Right atrium auricular region (tissue), 2 donors: ENCODE measurements at regions not wholly inside any gene's neighbourhood (a gene's known extent, or its start where the extent isn't known, plus 50 kb on each side); places are given as distances from the start of the nearest gene placed in this dataset.

Experiments used
- DNase-seq: peaks from one replicate; pipeline ENCODE4 v3.0.0-alpha.2; 2019; ENCODE audit warnings: low spot score
- H3K27ac ChIP-seq, 2 donors: fragments of 200-600 bp; sonication (generic); 1 replicate in 1 of 2; 2 replicates in 1 of 2; pipeline ENCODE4 v1.5.1; 2016 to 2019
- H3K27me3 ChIP-seq, 2 donors: fragments of 200-600 bp; sonication (generic); one replicate each; pipeline versions ENCODE4 v1.5.1 to v1.6.0; 2017 to 2019
- H3K36me3 ChIP-seq: fragments of 200-600 bp; sonication (generic); one replicate; pipeline ENCODE4 v1.5.1; 2016
- H3K4me1 ChIP-seq, 2 donors: fragments of 200-600 bp; sonication (generic); one replicate each; pipeline versions ENCODE4 v1.5.1 to v1.6.0; 2017 to 2019
- H3K4me3 ChIP-seq, 2 donors: fragments of 200-600 bp; sonication (generic); 1 replicate in 1 of 2; 2 replicates in 1 of 2; pipeline ENCODE4 v1.5.1; 2017 to 2019; ENCODE audit warnings: mild to moderate bottlenecking in 1 of 2, moderate library complexity in 1 of 2
- H3K9me3 ChIP-seq, 2 donors: fragments of 200-600 bp; sonication (generic); one replicate each; pipeline ENCODE4 v1.5.1; 2019
- TF ChIP-seq, protein P1 (sequence below), 2 donors: fragments of 200-600 bp; sonication (generic); IDR thresholded peaks; one replicate each; pipeline ENCODE4 v1.5.1; 2019; ENCODE audit warnings: antibody characterized with exemption in 2 of 2

DNA sequence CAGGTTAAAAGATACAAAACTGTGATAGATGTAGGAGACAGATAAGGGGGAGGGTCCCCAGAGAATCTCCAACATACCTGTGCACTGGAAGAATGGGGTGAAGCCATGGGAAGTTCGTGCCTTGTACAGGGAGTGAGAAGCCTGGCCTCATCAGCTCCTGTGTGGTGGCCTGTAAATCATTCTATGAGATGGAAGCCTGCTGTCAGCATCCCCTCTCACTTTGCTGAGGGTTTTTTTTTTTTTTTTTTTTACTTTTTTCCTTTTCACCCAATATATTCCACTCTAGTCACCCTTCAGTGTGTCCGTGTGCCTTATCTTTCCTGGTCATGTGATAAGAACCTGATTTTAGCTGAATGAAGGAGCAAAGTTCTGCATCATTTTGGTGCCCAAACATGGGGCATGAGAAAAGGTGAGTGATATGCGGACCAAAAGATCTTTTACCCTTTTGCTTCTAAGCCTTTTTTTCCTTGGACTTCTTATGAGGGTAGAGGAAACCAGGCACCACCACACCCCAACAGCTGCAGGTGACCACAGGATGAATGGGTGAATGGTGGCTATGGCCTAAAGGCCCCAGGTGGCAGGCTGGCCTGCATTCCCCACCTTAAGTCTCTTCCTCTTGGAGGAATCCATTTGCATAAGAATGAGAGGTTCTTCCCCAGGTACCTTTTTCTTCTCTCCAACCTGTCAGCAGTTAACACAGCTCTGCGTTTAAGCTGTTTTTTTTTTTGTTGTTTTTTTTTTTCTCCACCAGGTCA is 1345.0 kb downstream of the NSUN3 start:
- TF ChIP-seq, protein P1, sequence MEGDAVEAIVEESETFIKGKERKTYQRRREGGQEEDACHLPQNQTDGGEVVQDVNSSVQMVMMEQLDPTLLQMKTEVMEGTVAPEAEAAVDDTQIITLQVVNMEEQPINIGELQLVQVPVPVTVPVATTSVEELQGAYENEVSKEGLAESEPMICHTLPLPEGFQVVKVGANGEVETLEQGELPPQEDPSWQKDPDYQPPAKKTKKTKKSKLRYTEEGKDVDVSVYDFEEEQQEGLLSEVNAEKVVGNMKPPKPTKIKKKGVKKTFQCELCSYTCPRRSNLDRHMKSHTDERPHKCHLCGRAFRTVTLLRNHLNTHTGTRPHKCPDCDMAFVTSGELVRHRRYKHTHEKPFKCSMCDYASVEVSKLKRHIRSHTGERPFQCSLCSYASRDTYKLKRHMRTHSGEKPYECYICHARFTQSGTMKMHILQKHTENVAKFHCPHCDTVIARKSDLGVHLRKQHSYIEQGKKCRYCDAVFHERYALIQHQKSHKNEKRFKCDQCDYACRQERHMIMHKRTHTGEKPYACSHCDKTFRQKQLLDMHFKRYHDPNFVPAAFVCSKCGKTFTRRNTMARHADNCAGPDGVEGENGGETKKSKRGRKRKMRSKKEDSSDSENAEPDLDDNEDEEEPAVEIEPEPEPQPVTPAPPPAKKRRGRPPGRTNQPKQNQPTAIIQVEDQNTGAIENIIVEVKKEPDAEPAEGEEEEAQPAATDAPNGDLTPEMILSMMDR (IDR thresholded peaks at IDR 0.05) = no peak
- Histone ChIP-seq H3K9me3 (no peaks in the 10 kb centered on the region), H3K27me3 (no peaks in the 10 kb centered on the region), H3K4me1 (no peaks in the 10 kb centered on the region), H3K4me3 (no peak overlapping the region), H3K36me3 (no peaks in the 10 kb centered on the region), H3K27ac (no peak overlapping the region)
- no peak for DNase-seq

DNA sequence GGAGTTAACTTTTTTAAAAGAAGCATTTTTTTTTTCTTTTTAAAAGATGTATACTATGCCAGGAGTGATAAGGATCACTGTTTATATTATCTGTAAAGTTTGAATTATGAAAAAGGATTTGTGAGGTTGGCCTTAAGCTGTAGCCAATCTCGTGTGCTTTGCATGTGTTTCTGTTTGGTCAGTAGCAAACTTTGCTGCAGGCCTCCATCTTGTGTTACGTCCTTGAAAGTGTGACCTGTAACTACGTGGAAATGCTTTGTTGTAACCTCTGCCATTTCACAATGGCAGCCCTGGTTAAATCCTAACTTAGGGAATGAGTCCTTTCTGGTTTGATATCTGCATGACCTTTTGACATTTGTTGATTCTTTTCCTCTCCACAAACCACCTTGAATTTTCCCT is 1345.6 kb downstream of the NSUN3 start:
- Histone ChIP-seq H3K36me3 (no peaks in the 10 kb centered on the region), H3K27ac (no peak overlapping the region), H3K27me3 (no peaks in the 10 kb centered on the region), H3K9me3 (no peaks in the 10 kb centered on the region), H3K4me3 (no peak overlapping the region), H3K4me1 (no peaks in the 10 kb centered on the region)
- TF ChIP-seq, protein P1 (IDR thresholded peaks at IDR 0.05) = no peak
- DNase-seq = no peak

DNA sequence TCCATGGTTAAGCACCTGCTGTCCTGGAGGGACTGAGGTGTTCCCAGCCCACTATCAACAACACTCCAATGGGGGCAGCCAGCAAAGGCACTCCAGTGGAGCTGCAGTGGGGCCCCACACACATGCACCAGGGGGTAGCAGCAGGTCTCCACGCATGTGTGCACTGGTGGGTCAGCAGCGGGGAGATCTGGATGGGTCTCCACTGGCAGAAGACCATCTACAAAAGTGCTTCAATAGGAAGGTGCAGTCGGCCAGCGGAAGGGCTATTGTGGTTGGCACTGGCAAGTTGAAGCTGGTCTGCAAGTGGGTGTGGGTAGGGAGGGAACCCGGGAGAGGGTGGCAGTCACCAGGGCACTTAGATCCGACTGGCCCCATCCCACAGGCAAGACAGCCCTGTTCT is 1355.4 kb downstream of the NSUN3 start:
- DNase-seq = no peak
- Histone ChIP-seq H3K4me3 (no peak overlapping the region), H3K27ac (no peak overlapping the region), H3K4me1 (no peaks in the 10 kb centered on the region), H3K36me3 (no peaks in the 10 kb centered on the region), H3K27me3 (no peaks in the 10 kb centered on the region), H3K9me3 (no peaks in the 10 kb centered on the region)
- TF ChIP-seq, protein P1 (IDR thresholded peaks at IDR 0.05) = no peak

DNA sequence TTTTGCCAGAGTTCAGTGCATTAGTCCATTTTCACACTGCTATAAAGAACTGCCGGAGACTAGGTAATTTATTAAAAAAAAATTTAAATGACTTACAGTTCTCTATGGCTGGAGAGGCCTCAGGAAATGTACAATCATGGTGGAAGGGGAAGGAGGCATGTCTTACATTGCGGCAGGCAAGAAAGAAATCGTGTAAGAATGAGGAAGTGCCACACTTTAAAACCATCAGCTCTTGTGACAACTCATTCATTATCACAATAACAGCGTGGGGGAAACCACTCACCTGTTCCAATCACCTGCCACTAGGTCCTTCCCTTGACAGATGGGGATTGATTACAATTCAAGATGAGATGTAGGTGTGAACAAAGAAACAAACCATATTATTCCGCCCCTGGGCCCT is 1361.4 kb downstream of the NSUN3 start:
- TF ChIP-seq, protein P1 (IDR thresholded peaks at IDR 0.05) = no peak
- H3K27me3 ChIP-seq = no peaks in the 10 kb centered on the region
- no peak overlapping the region for H3K27ac ChIP-seq

DNA sequence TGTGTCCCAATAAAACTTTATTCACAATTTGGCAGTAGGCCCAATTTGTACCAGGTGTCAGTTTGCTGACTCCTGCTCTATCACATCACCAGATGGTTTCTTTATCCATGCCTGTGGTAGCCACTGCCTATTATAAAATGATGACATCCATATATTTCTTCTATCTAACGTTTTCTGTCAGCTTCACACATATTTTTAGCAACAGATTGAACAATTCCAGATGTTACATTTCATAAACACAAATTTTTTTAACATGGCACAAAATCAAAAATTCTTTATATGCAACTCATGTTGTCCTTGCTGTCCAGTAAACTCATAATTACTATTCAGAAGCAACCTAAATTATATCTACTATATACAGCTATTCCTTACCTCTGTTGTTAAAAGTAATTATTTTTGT is 1371.6 kb downstream of the NSUN3 start:
- Histone ChIP-seq H3K27ac (no peak overlapping the region), H3K4me1 (no peaks in the 10 kb centered on the region), H3K27me3 (no peaks in the 10 kb centered on the region), H3K9me3 (no peaks in the 10 kb centered on the region), H3K4me3 (no peak overlapping the region), H3K36me3 (no peaks in the 10 kb centered on the region)
- DNase-seq = no peak
- TF ChIP-seq, protein P1 (IDR thresholded peaks at IDR 0.05) = no peak

More for the DNA sequence above, 1361.4 kb downstream of the NSUN3 start:
- no peak for DNase-seq
- H3K4me3 ChIP-seq = no peak overlapping the region
- H3K4me1 ChIP-seq = no peaks in the 10 kb centered on the region
- H3K36me3 ChIP-seq = no peaks in the 10 kb centered on the region
- no peaks in the 10 kb centered on the region for H3K9me3 ChIP-seq

DNA sequence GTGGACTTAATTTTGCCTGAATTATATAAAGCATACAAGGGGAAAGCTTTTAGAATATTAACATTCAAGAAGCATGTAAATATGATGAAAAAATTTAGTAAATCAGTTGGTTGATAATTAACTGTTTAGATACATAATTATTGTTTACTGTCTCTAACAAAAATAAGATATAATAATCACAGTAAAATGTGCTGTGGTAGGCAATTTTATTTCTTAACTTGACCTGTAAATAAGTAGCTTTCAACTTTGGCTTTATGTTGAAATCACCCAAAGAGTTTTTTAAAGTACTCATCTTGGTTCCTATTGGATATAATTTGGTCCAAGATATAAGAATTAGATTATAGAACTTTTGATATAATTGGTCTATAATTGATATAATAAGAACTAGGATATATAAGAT is 1374.5 kb downstream of the NSUN3 start:
- no peaks in the 10 kb centered on the region for H3K9me3 ChIP-seq
- DNase-seq = no peak
- H3K4me3 ChIP-seq = no peak overlapping the region
- no peaks in the 10 kb centered on the region for H3K36me3 ChIP-seq
- no peak overlapping the region for H3K27ac ChIP-seq
- TF ChIP-seq, protein P1 (IDR thresholded peaks at IDR 0.05) = no peak
- no peaks in the 10 kb centered on the region for H3K4me1 ChIP-seq
- no peaks in the 10 kb centered on the region for H3K27me3 ChIP-seq
